ENCODE measurements at regions not wholly inside any gene's neighbourhood (a gene's known extent, or its start where the extent isn't known, plus 50 kb on each side); places are given as distances from the start of the nearest gene placed in this dataset.

- ATAC-seq (ENCODE audit: low read depth) (no peak), DNase-seq (no peak)
- no peak overlapping the region for H3K27ac ChIP-seq (ENCODE audit: low read length in 2 of 2)
- Mint-ChIP-seq H3K4me3 (no peak overlapping the region), H3K27me3 (peaks cover 3% of the 10 kb centered on the region), H3K27ac (no peak overlapping the region), H3K4me1 (peaks cover 2% of the 10 kb centered on the region), H3K9me3 (ENCODE audit: insufficient read depth) (no peaks in the 10 kb centered on the region)
- no peak overlapping the region for H3K4me2 ChIP-seq (replicated peaks; ENCODE audit: low read depth, low read length, poor library complexity, severe bottlenecking)
- ChIA-PET CTCF (no interaction called here), POLR2A (interaction anchor here (0.8 kb wide), 1 partner anchor 40 kb away, joined by 4 read pairs; no protein-coding TSS in a partner anchor)
- H3K4me3 ChIP-seq (ENCODE audit: control extremely low read depth in 1 of 5, extremely low read depth in 1 of 5, insufficient read depth in 1 of 5, low read depth in 2 of 5, low read length in 4 of 5) = no peak overlapping the region
- TF ChIP-seq CTCF (IDR thresholded peaks at IDR 0.05) = no peak
- TF ChIP-seq EZH2 (IDR thresholded peaks at IDR 0.05; ENCODE audit: borderline replicate concordance, insufficient read depth, low read depth, low read length, poor library complexity, severe bottlenecking) = no peak
- H4K20me1 ChIP-seq (ENCODE audit: control insufficient read depth, insufficient read depth, low read length, poor library complexity, severe bottlenecking) = no peaks in the 10 kb centered on the region
- H3K4me1 ChIP-seq (ENCODE audit: control insufficient read depth in 2 of 2, insufficient read depth in 2 of 2, low read length in 2 of 2) = no peaks in the 10 kb centered on the region
- no peaks in the 10 kb centered on the region for H3K79me2 ChIP-seq (ENCODE audit: control insufficient read depth, insufficient read depth, low read length)
- intact Hi-C loops (cut with micrococcal nuclease) = no loop called here
- 91% methylated on average over 4 of the region's 4 CpGs for WGBS (ENCODE audit: insufficient coverage)
- H3K9me3 ChIP-seq (ENCODE audit: control extremely low read depth in 1 of 3, control insufficient read depth in 2 of 3, insufficient read depth in 1 of 3, low read length in 2 of 3) = no peaks in the 10 kb centered on the region
- H2AFZ ChIP-seq (ENCODE audit: insufficient read depth, low read depth, low read length, poor library complexity, severe bottlenecking) = no peak overlapping the region
- no peak overlapping the region for H3K9ac ChIP-seq (ENCODE audit: low read length)
- H3K27me3 ChIP-seq (replicated peaks in 1 of 4; ENCODE audit: control extremely low read depth in 1 of 4, control insufficient read depth in 3 of 4, insufficient read depth in 4 of 4, low read length in 3 of 4) = peaks cover 0 to 5% (median 0%) of the 10 kb centered on the region in 4 experiments
- H3K36me3 ChIP-seq (replicated peaks in 1 of 2; ENCODE audit: control extremely low read depth in 1 of 2, control insufficient read depth in 1 of 2, extremely low read depth in 1 of 2, insufficient read depth in 2 of 2, low read length in 1 of 2) = no peaks in the 10 kb centered on the region
Observed at GRCh38 chr20:24116611-24117010, 128.0 kb upstream of the GGTLC1 start.

- Histone ChIP-seq H3K27ac (ENCODE audit: low read length in 2 of 2) (no peak overlapping the region), H2AFZ (ENCODE audit: insufficient read depth, low read depth, low read length, poor library complexity, severe bottlenecking) (no peak overlapping the region), H3K27me3 (replicated peaks in 1 of 4; ENCODE audit: control extremely low read depth in 1 of 4, control insufficient read depth in 3 of 4, insufficient read depth in 4 of 4, low read length in 3 of 4) (peaks cover 0 to under 1% (median 0%) of the 10 kb centered on the region in 4 experiments), H3K36me3 (replicated peaks in 1 of 2; ENCODE audit: control extremely low read depth in 1 of 2, control insufficient read depth in 1 of 2, extremely low read depth in 1 of 2, insufficient read depth in 2 of 2, low read length in 1 of 2) (no peaks in the 10 kb centered on the region), H3K9ac (ENCODE audit: low read length) (no peak overlapping the region), H3K4me1 (ENCODE audit: control insufficient read depth in 2 of 2, insufficient read depth in 2 of 2, low read length in 2 of 2) (no peaks in the 10 kb centered on the region), H3K9me3 (ENCODE audit: control extremely low read depth in 1 of 3, control insufficient read depth in 2 of 3, insufficient read depth in 1 of 3, low read length in 2 of 3) (no peaks in the 10 kb centered on the region), H3K79me2 (ENCODE audit: control insufficient read depth, insufficient read depth, low read length) (no peaks in the 10 kb centered on the region), H3K4me2 (replicated peaks; ENCODE audit: low read depth, low read length, poor library complexity, severe bottlenecking) (no peak overlapping the region), H4K20me1 (ENCODE audit: control insufficient read depth, insufficient read depth, low read length, poor library complexity, severe bottlenecking) (no peaks in the 10 kb centered on the region), H3K4me3 (ENCODE audit: control extremely low read depth in 1 of 5, extremely low read depth in 1 of 5, insufficient read depth in 1 of 5, low read depth in 2 of 5, low read length in 4 of 5) (no peak overlapping the region)
- intact Hi-C loops (cut with micrococcal nuclease) = no loop called here
- ChIA-PET POLR2A (no interaction called here), CTCF (no interaction called here)
- ATAC-seq (ENCODE audit: low read depth) (no peak), DNase-seq (no peak)
- WGBS (ENCODE audit: insufficient coverage) = 89% methylated on average over 7 of the region's 7 CpGs
- Mint-ChIP-seq H3K4me3 (no peak overlapping the region), H3K27me3 (no peaks in the 10 kb centered on the region), H3K4me1 (peaks cover 2% of the 10 kb centered on the region), H3K27ac (no peak overlapping the region), H3K9me3 (ENCODE audit: insufficient read depth) (no peaks in the 10 kb centered on the region)
- TF ChIP-seq EZH2 (IDR thresholded peaks at IDR 0.05; ENCODE audit: borderline replicate concordance, insufficient read depth, low read depth, low read length, poor library complexity, severe bottlenecking) = no peak
- no peak for TF ChIP-seq CTCF (IDR thresholded peaks at IDR 0.05)
Observed at GRCh38 chr20:24112360-24112759, 123.8 kb upstream of the GGTLC1 start.
